Astrocyte (in vitro differentiated cells and primary cell): ENCODE measurements at regions not wholly inside any gene's neighbourhood (a gene's known extent, or its start where the extent isn't known, plus 50 kb on each side); places are given as distances from the start of the nearest gene placed in this dataset.

Experiments used
- CTCF ChIP-seq: IDR thresholded peaks from 2 replicates; pipeline ENCODE4 v1.5.1; 2011; ENCODE audit warnings: low read depth, mild to moderate bottlenecking, inconsistent platforms, low read length, moderate library complexity; ENCODE audit not compliant: insufficient read depth
- EZH2 ChIP-seq: IDR thresholded peaks from 2 replicates; pipeline ENCODE4 v1.6.1; 2012; ENCODE audit warnings: mild to moderate bottlenecking, low read length, inconsistent platforms; ENCODE audit not compliant: insufficient read depth

- TF ChIP-seq CTCF = no peak
- TF ChIP-seq EZH2 = no peak
Observed at GRCh38 chr22:47580121-47580520, 817.7 kb downstream of the TBC1D22A start.
